Subcutaneous abdominal adipose tissue (tissue), 5 donors: ENCODE measurements at regions not wholly inside any gene's neighbourhood (a gene's known extent, or its start where the extent isn't known, plus 50 kb on each side); places are given as distances from the start of the nearest gene placed in this dataset.

Experiments
- H3K27ac ChIP-seq: one replicate; pipeline ENCODE4 v1.7.0; 2013; ENCODE audit warnings: low read depth, mild to moderate bottlenecking, inconsistent platforms, low read length, moderate library complexity
- H3K27me3 ChIP-seq, 5 donors: one replicate each; pipeline ENCODE4 v1.7.0; 2013; ENCODE audit warnings: low read length in 5 of 5, inconsistent platforms in 1 of 5; ENCODE audit not compliant: control insufficient read depth in 5 of 5, insufficient read depth in 4 of 5
- H3K36me3 ChIP-seq, 5 donors: one replicate each; pipeline ENCODE4 v1.7.0; 2013; ENCODE audit warnings: low read length in 5 of 5; ENCODE audit not compliant: control insufficient read depth in 5 of 5, insufficient read depth in 5 of 5
- H3K4me1 ChIP-seq, 5 donors: one replicate each; pipeline ENCODE4 v1.7.0; 2013; ENCODE audit warnings: low read length in 5 of 5, mild to moderate bottlenecking in 3 of 5, moderate library complexity in 1 of 5; ENCODE audit not compliant: control insufficient read depth in 5 of 5, insufficient read depth in 5 of 5
- H3K4me3 ChIP-seq, 5 donors: one replicate each; pipeline ENCODE4 v1.7.0; 2013; ENCODE audit warnings: low read length in 5 of 5, low read depth in 1 of 5
- H3K9ac ChIP-seq, 5 donors: one replicate each; pipeline ENCODE4 v1.7.0; 2013; ENCODE audit warnings: low read length in 5 of 5, mild to moderate bottlenecking in 4 of 5, moderate library complexity in 3 of 5
- H3K9me3 ChIP-seq, 5 donors: one replicate each; pipeline ENCODE4 v1.7.0; 2013; ENCODE audit warnings: low read length in 5 of 5; ENCODE audit not compliant: control insufficient read depth in 5 of 5
- donor health status: healthy.
- donor health status: healthy.
- donor health status: healthy.
- donor health status: healthy.
- donor health status: healthy.

GRCh38 chr2:107160640-107161239 is 274.8 kb upstream of the ST6GAL2 start:
- H3K9me3 ChIP-seq, result peaks cover 0 to 3% (median 0%) of the 10 kb centered on the region in 5 donors

DNA sequence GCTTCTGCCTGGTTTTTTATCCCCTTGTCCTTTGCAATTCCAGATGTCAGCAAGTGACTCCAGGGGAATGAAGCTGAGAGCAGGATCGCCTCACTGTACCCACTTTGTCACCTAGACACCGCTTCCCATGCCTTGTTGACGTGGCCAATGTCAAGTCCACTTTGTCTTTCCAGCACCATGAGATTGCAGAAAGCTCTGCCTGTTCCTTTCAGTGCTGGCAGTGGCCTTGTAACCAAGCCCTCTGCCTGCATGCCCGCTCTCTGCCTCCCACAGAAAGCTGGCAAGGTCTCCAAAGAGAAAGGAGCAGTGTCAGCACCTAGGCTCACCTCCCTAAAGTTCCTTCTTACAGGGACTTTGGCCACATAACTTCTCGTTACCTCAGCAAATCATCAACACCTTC is 282.2 kb upstream of the ST6GAL2 start:
- Histone ChIP-seq H3K27ac (no peak overlapping the region), H3K9ac (no peak overlapping the region), H3K36me3 (no peaks in the 10 kb centered on the region), H3K27me3 (no peaks in the 10 kb centered on the region), H3K9me3 (no peaks in the 10 kb centered on the region), H3K4me3 (no peak overlapping the region), H3K4me1 (no peaks in the 10 kb centered on the region)

More at GRCh38 chr2:107160640-107161239, 274.8 kb upstream of the ST6GAL2 start:
- Histone ChIP-seq H3K4me1 (no peaks in the 10 kb centered on the region), H3K9ac (no peak overlapping the region), H3K27me3 (no peaks in the 10 kb centered on the region), H3K36me3 (no peaks in the 10 kb centered on the region), H3K4me3 (no peak overlapping the region), H3K27ac (no peak overlapping the region)

DNA sequence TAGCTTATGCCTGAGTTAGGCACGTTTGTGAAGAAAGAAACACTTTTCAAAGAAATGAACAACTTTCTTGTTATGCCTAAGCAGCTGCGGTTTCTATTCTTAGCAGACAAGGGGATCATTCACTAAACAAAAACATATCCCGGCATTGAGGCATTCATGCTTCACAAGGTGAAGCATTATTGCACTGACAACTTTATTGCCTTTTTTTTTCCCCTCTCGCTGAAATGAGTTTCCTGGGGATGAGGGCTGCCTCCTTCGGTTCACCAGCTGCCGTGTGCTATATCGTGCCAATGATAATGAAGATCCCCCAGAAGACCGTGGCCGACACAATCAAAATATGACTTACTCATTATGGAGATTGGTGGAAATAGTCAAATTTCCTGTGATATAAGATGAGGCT is 288.2 kb upstream of the ST6GAL2 start:
- no peak overlapping the region for H3K4me3 ChIP-seq
- H3K9me3 ChIP-seq, result no peaks in the 10 kb centered on the region
- H3K27me3 ChIP-seq, result no peaks in the 10 kb centered on the region
- H3K36me3 ChIP-seq, result no peaks in the 10 kb centered on the region
- H3K27ac ChIP-seq, result no peak overlapping the region
- H3K9ac ChIP-seq, result no peak overlapping the region
- no peaks in the 10 kb centered on the region for H3K4me1 ChIP-seq

- Histone ChIP-seq H3K36me3 (no peaks in the 10 kb centered on the region), H3K9me3 (no peaks in the 10 kb centered on the region), H3K27me3 (no peaks in the 10 kb centered on the region), H3K9ac (no peak overlapping the region), H3K4me3 (no peak overlapping the region), H3K4me1 (no peaks in the 10 kb centered on the region), H3K27ac (no peak overlapping the region)
Measured at GRCh38 chr2:107182981-107183380, 297.0 kb upstream of the ST6GAL2 start.

DNA sequence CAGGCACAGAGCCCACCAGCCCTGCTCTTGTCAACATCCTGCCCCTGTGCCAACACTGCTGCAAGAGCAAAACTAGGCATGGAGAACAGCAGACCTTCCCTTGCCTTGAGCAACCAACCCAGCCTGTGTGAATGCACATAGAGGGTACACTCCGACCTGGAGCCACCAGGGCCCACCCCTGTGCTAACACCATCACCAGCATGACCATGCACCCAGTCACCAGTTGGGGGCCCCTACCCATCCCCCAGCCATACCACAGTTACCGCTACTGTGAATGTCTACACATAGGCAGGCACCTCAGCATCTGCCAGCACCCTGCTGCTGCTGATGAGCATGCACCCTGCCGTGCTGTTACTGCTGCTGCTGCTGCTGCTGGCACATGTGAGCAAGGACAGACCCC is 301.9 kb upstream of the ST6GAL2 start:
- Histone ChIP-seq H3K27ac (no peak overlapping the region), H3K4me3 (no peak overlapping the region), H3K9me3 (peaks cover 0 to 2% (median 0%) of the 10 kb centered on the region in 5 donors), H3K27me3 (no peaks in the 10 kb centered on the region), H3K4me1 (no peaks in the 10 kb centered on the region), H3K36me3 (no peaks in the 10 kb centered on the region), H3K9ac (no peak overlapping the region)

DNA sequence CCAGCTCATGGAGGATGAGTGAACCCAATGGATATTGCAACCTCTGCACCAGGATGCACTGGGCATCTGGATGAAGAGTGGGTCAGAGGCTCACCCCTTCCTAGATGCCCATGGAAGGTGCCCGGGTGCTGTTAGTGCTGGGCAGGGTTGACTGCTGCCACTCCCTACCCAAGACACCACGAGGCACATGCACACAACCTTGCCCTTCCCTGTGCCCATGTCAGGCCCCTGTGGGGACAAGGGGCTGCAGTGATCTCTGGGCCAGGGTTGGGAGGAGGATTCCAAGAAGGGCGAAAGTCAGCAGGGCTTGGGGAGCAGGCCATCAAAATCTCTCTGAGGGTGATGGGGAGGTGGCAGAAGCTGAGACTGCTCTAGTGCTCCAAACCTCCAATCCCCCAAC is 309.7 kb upstream of the ST6GAL2 start:
- Histone ChIP-seq H3K4me3 (no peak overlapping the region), H3K4me1 (no peaks in the 10 kb centered on the region), H3K36me3 (no peaks in the 10 kb centered on the region), H3K9ac (no peak overlapping the region), H3K27ac (no peak overlapping the region), H3K9me3 (peaks cover 0 to 2% (median 0%) of the 10 kb centered on the region in 5 donors), H3K27me3 (no peaks in the 10 kb centered on the region)

- H3K27me3 ChIP-seq, result no peaks in the 10 kb centered on the region
- H3K36me3 ChIP-seq, result no peaks in the 10 kb centered on the region
- no peak overlapping the region for H3K9ac ChIP-seq
- H3K4me3 ChIP-seq, result no peak overlapping the region
- H3K9me3 ChIP-seq, result peaks cover 0 to 3% (median 0%) of the 10 kb centered on the region in 5 donors
- H3K27ac ChIP-seq, result no peak overlapping the region
- H3K4me1 ChIP-seq, result no peaks in the 10 kb centered on the region
Measured at GRCh38 chr2:107197594-107198294, 311.8 kb upstream of the ST6GAL2 start.

- H3K4me3 ChIP-seq, result no peak overlapping the region
- no peaks in the 10 kb centered on the region for H3K27me3 ChIP-seq
- no peaks in the 10 kb centered on the region for H3K4me1 ChIP-seq
- H3K9me3 ChIP-seq, result peaks cover 0 to 3% (median 0%) of the 10 kb centered on the region in 5 donors
- H3K9ac ChIP-seq, result no peak overlapping the region
- H3K27ac ChIP-seq, result no peak overlapping the region
- no peaks in the 10 kb centered on the region for H3K36me3 ChIP-seq
Measured at GRCh38 chr2:107202962-107203591, 317.1 kb upstream of the ST6GAL2 start.

- Histone ChIP-seq H3K36me3 (no peaks in the 10 kb centered on the region), H3K4me3 (no peak overlapping the region), H3K9ac (no peak overlapping the region), H3K9me3 (no peaks in the 10 kb centered on the region), H3K27me3 (no peaks in the 10 kb centered on the region), H3K4me1 (no peaks in the 10 kb centered on the region), H3K27ac (no peak overlapping the region)
Measured at GRCh38 chr2:107215401-107216350, 329.7 kb upstream of the ST6GAL2 start.
